Panc1 (cell line): ENCODE measurements at regions not wholly inside any gene's neighbourhood (a gene's known extent, or its start where the extent isn't known, plus 50 kb on each side); places are given as distances from the start of the nearest gene placed in this dataset.

ENCODE experiments used
- ATAC-seq: fragments of 200-7000 bp; cut with Tn5 transposase; 2 replicates; pipeline ENCODE4 v1.9.1; 2020; ENCODE audit warnings: mild to moderate bottlenecking, moderate library complexity
- BruUV-seq: library from RNA; stranded (reverse); fragments of 400-500 nt; replicated peaks from 2 replicates; lab custom pipeline; 2021; lab: Mats Ljungman, UMichigan
- CTCF ChIA-PET: fragments of 300-600 bp; sonication (Branson Sonifier 250); formaldehyde crosslinking; loops from one replicate; lab custom pipeline; 2022; ENCODE audit warnings: antibody characterized with exemption; lab: Charles Lee
- POLR2A ChIA-PET: fragments of 300-600 bp; sonication (Branson Sonifier 250); formaldehyde crosslinking; loops from one replicate; lab custom pipeline; 2022; ENCODE audit warnings: antibody characterized with exemption; lab: Charles Lee
- DNase-seq: peaks from one replicate; pipeline ENCODE4 v3.0.0-alpha.2; 2010; ENCODE audit warnings: low read depth, low spot score
- H3K27ac ChIP-seq: 2 replicates; pipeline ENCODE4 v1.5.1; 2011; ENCODE audit warnings: mild to moderate bottlenecking, low read length, inconsistent platforms
- H3K27me3 ChIP-seq: fragments of 200-500 bp; sonication (Bioruptor generic); 2 replicates; pipeline ENCODE4 v1.6.0; 2014; ENCODE audit warnings: low read length, inconsistent platforms; ENCODE audit not compliant: control insufficient read depth, insufficient read depth
- H3K36me3 ChIP-seq: fragments of 200-500 bp; sonication (Bioruptor generic); 2 replicates; pipeline ENCODE4 v1.5.1; 2014; ENCODE audit warnings: inconsistent platforms, mild to moderate bottlenecking, low read length, moderate library complexity; ENCODE audit not compliant: control insufficient read depth, insufficient read depth
- H3K4me1 ChIP-seq: 2 replicates; pipeline ENCODE4 v1.5.1; 2011; ENCODE audit warnings: inconsistent platforms, mild to moderate bottlenecking, low read length, moderate library complexity; ENCODE audit not compliant: control insufficient read depth, insufficient read depth
- H3K4me3 ChIP-seq, 2 experiments: 2 replicates each; pipeline ENCODE4 v1.5.1; 2011 to 2012; ENCODE audit warnings: low read depth in 2 of 2, low read length in 2 of 2, mild to moderate bottlenecking in 2 of 2, inconsistent platforms in 1 of 2, moderate library complexity in 1 of 2
- H3K9me3 ChIP-seq: fragments of 200-500 bp; sonication (Bioruptor generic); 2 replicates; pipeline ENCODE4 v1.5.1; 2014; ENCODE audit warnings: low read depth, mild to moderate bottlenecking, inconsistent platforms, low read length, moderate library complexity; ENCODE audit not compliant: control insufficient read depth, insufficient read depth
- POLR2AphosphoS5 ChIP-seq: IDR thresholded peaks from 2 replicates; pipeline ENCODE4 v1.6.1; 2012; ENCODE audit warnings: mild to moderate bottlenecking, low read depth, low read length, moderate library complexity
- SIN3A ChIP-seq: IDR thresholded peaks from 2 replicates; pipeline ENCODE4 v1.6.1; 2012; ENCODE audit warnings: low read depth, mild to moderate bottlenecking, low read length, moderate library complexity, borderline replicate concordance; ENCODE audit not compliant: insufficient read depth
- TCF7L2 ChIP-seq: IDR thresholded peaks from 2 replicates; pipeline ENCODE4 v1.6.1; 2011; ENCODE audit warnings: mild to moderate bottlenecking, low read depth, low read length, inconsistent platforms
- in situ Hi-C: cut with HindIII; loops from 2 replicates; pipeline ENCODE4 v1.10.0; 2016; ENCODE audit warnings: low sequenced_read_pairs, low pct_unique_long_range_greater_than_20kb
- intact Hi-C: fragments of 100-400 bp; cut with micrococcal nuclease; formaldehyde crosslinking; loops from one replicate; pipeline ENCODE4 v1.10.0; 2022; ENCODE audit not compliant: unreplicated experiment
- TF ChIP-seq, protein P1 (sequence below): fragments of 450-650 bp; IDR thresholded peaks from 2 replicates; pipeline ENCODE4 v1.5.1; 2017; ENCODE audit warnings: mild to moderate bottlenecking
- TF ChIP-seq, protein P2 (sequence below), 2 experiments: IDR thresholded peaks; 2 replicates each; pipeline ENCODE4 v1.6.1; 2011 to 2012; ENCODE audit warnings: low read depth in 2 of 2, control low read depth in 1 of 2, low read length in 1 of 2, mild to moderate bottlenecking in 1 of 2, moderate library complexity in 1 of 2; ENCODE audit not compliant: insufficient read depth in 1 of 2

DNA sequence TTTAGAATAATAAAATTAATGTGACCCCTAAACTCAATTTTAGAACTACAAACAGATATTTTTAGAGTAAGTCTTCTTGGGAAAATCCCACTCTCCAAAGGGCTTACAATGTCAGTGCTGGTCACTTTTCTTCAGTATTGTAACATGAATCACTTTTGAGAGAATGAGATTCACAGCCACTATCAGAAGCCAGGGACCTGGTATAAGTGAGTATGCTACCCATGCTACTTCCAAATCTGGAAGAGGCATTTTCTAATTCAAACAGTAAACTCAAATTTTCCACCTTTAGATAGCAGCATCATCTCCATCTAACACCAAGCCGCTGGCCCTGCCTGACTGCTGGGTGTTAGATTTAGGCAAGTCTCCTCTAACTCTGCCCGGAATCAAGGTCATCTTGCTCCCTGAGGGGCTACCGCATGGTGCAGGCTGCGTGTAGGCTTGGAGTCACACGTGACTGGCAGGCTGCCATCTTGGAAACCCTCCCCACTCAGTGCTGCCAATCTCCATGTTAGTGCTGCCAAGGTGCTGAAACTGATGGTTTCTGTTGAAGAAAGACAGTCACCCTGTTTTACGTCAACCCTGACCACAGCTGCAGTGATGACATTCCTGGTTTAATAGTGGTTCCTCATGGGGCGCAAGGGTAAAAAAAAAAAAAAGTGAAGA is 882.9 kb upstream of the B3GALT2 start:
- CTCF ChIA-PET: no interaction called here

DNA sequence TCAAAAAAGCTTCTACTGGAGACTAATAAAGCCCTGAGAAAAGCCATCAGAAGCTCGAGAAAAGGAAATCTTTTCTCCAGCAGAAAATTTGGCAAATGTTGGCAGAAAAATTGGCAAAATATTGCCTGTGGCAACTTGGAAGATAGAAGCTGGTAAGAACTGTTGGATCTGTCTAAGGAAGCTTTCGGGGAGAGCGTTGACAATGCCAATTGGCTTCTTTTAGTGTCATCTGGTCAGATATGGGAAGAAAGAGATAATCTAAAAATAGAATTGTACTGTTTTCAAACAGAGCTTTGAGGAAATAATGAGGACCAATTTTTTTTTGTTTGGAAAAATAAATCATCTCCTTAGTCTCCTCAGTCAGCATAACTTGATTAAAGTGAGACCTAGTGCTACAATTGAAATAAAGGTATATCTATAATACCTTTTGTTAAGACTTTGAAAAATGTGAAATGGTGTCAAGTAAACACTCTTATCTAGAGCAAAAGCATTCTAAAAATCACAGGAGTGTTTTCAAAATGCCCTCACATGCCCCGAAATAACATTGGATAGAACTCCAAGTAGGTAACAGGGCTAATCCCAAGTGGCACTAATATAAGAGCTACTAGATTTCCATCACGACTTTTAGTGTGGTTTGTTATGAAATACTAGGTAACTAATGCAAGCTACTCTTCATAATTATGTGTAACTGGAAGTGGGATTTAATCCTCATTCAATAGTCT is 882.2 kb upstream of the B3GALT2 start:
- Histone ChIP-seq H3K27ac (no peak overlapping the region), H3K4me1 (no peaks in the 10 kb centered on the region), H3K36me3 (no peaks in the 10 kb centered on the region), H3K27me3 (no peaks in the 10 kb centered on the region), H3K9me3 (no peaks in the 10 kb centered on the region), H3K4me3 (no peak overlapping the region)
- POLR2A ChIA-PET: no interaction called here
- intact Hi-C loops: no loop called here
- TF ChIP-seq, protein P1, sequence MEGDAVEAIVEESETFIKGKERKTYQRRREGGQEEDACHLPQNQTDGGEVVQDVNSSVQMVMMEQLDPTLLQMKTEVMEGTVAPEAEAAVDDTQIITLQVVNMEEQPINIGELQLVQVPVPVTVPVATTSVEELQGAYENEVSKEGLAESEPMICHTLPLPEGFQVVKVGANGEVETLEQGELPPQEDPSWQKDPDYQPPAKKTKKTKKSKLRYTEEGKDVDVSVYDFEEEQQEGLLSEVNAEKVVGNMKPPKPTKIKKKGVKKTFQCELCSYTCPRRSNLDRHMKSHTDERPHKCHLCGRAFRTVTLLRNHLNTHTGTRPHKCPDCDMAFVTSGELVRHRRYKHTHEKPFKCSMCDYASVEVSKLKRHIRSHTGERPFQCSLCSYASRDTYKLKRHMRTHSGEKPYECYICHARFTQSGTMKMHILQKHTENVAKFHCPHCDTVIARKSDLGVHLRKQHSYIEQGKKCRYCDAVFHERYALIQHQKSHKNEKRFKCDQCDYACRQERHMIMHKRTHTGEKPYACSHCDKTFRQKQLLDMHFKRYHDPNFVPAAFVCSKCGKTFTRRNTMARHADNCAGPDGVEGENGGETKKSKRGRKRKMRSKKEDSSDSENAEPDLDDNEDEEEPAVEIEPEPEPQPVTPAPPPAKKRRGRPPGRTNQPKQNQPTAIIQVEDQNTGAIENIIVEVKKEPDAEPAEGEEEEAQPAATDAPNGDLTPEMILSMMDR: no peak
- TF ChIP-seq, protein P2, sequence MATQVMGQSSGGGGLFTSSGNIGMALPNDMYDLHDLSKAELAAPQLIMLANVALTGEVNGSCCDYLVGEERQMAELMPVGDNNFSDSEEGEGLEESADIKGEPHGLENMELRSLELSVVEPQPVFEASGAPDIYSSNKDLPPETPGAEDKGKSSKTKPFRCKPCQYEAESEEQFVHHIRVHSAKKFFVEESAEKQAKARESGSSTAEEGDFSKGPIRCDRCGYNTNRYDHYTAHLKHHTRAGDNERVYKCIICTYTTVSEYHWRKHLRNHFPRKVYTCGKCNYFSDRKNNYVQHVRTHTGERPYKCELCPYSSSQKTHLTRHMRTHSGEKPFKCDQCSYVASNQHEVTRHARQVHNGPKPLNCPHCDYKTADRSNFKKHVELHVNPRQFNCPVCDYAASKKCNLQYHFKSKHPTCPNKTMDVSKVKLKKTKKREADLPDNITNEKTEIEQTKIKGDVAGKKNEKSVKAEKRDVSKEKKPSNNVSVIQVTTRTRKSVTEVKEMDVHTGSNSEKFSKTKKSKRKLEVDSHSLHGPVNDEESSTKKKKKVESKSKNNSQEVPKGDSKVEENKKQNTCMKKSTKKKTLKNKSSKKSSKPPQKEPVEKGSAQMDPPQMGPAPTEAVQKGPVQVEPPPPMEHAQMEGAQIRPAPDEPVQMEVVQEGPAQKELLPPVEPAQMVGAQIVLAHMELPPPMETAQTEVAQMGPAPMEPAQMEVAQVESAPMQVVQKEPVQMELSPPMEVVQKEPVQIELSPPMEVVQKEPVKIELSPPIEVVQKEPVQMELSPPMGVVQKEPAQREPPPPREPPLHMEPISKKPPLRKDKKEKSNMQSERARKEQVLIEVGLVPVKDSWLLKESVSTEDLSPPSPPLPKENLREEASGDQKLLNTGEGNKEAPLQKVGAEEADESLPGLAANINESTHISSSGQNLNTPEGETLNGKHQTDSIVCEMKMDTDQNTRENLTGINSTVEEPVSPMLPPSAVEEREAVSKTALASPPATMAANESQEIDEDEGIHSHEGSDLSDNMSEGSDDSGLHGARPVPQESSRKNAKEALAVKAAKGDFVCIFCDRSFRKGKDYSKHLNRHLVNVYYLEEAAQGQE (IDR thresholded peaks at IDR 0.05; ENCODE audit: insufficient read depth in 1 of 2, low read depth in 2 of 2, low read length in 1 of 2): no peak
- TF ChIP-seq POLR2AphosphoS5 (no peak), SIN3A (no peak), TCF7L2 (no peak)
- no peak for DNase-seq
- in situ Hi-C loops: no loop called here
- ATAC-seq: no peak
- no TSS peak for BruUV-seq
- CTCF ChIA-PET: no interaction called here

More for the DNA sequence above, 882.9 kb upstream of the B3GALT2 start:
- Histone ChIP-seq H3K4me3 (no peak overlapping the region), H3K27ac (no peak overlapping the region), H3K36me3 (no peaks in the 10 kb centered on the region), H3K9me3 (no peaks in the 10 kb centered on the region), H3K4me1 (no peaks in the 10 kb centered on the region), H3K27me3 (no peaks in the 10 kb centered on the region)
- intact Hi-C loops (no loop called here), in situ Hi-C loops (no loop called here)
- ATAC-seq (no peak), DNase-seq (no peak)
- no TSS peak for BruUV-seq
- POLR2A ChIA-PET: no interaction called here
- TF ChIP-seq, protein P2 (IDR thresholded peaks at IDR 0.05; ENCODE audit: insufficient read depth in 1 of 2, low read depth in 2 of 2, low read length in 1 of 2): no peak
- TF ChIP-seq SIN3A (no peak), POLR2AphosphoS5 (no peak), TCF7L2 (no peak)
- TF ChIP-seq, protein P1: no peak
